Subcutaneous abdominal adipose tissue (tissue), 5 donors: ENCODE measurements at regions not wholly inside any gene's neighbourhood (a gene's known extent, or its start where the extent isn't known, plus 50 kb on each side); places are given as distances from the start of the nearest gene placed in this dataset.

Experiments
- H3K27ac ChIP-seq: one replicate; pipeline ENCODE4 v1.7.0; 2013; ENCODE audit warnings: low read depth, mild to moderate bottlenecking, inconsistent platforms, low read length, moderate library complexity
- H3K27me3 ChIP-seq, 5 donors: one replicate each; pipeline ENCODE4 v1.7.0; 2013; ENCODE audit warnings: low read length in 5 of 5, inconsistent platforms in 1 of 5; ENCODE audit not compliant: control insufficient read depth in 5 of 5, insufficient read depth in 4 of 5
- H3K36me3 ChIP-seq, 5 donors: one replicate each; pipeline ENCODE4 v1.7.0; 2013; ENCODE audit warnings: low read length in 5 of 5; ENCODE audit not compliant: control insufficient read depth in 5 of 5, insufficient read depth in 5 of 5
- H3K4me1 ChIP-seq, 5 donors: one replicate each; pipeline ENCODE4 v1.7.0; 2013; ENCODE audit warnings: low read length in 5 of 5, mild to moderate bottlenecking in 3 of 5, moderate library complexity in 1 of 5; ENCODE audit not compliant: control insufficient read depth in 5 of 5, insufficient read depth in 5 of 5
- H3K4me3 ChIP-seq, 5 donors: one replicate each; pipeline ENCODE4 v1.7.0; 2013; ENCODE audit warnings: low read length in 5 of 5, low read depth in 1 of 5
- H3K9ac ChIP-seq, 5 donors: one replicate each; pipeline ENCODE4 v1.7.0; 2013; ENCODE audit warnings: low read length in 5 of 5, mild to moderate bottlenecking in 4 of 5, moderate library complexity in 3 of 5
- H3K9me3 ChIP-seq, 5 donors: one replicate each; pipeline ENCODE4 v1.7.0; 2013; ENCODE audit warnings: low read length in 5 of 5; ENCODE audit not compliant: control insufficient read depth in 5 of 5
- donor health status: healthy.
- donor health status: healthy.
- donor health status: healthy.
- donor health status: healthy.
- donor health status: healthy.

GRCh38 chr2:180289627-180290026 is 282.5 kb upstream of the CWC22 start:
- no peak overlapping the region for H3K27ac ChIP-seq
- H3K9ac ChIP-seq = no peak overlapping the region
- no peaks in the 10 kb centered on the region for H3K9me3 ChIP-seq
- no peaks in the 10 kb centered on the region for H3K27me3 ChIP-seq
- no peaks in the 10 kb centered on the region for H3K36me3 ChIP-seq
- no peak overlapping the region for H3K4me3 ChIP-seq
- H3K4me1 ChIP-seq = no peaks in the 10 kb centered on the region

- no peaks in the 10 kb centered on the region for H3K36me3 ChIP-seq
- H3K27me3 ChIP-seq = no peaks in the 10 kb centered on the region
- no peaks in the 10 kb centered on the region for H3K4me1 ChIP-seq
- no peak overlapping the region for H3K27ac ChIP-seq
- H3K9me3 ChIP-seq = no peaks in the 10 kb centered on the region
- H3K4me3 ChIP-seq = no peak overlapping the region
- H3K9ac ChIP-seq = no peak overlapping the region
Measured at GRCh38 chr2:180279581-180279980, 272.5 kb upstream of the CWC22 start.

- no peaks in the 10 kb centered on the region for H3K27me3 ChIP-seq
- no peak overlapping the region for H3K4me3 ChIP-seq
- no peaks in the 10 kb centered on the region for H3K4me1 ChIP-seq
- H3K36me3 ChIP-seq = no peaks in the 10 kb centered on the region
- H3K9me3 ChIP-seq = peaks cover 0 to 5% (median 0%) of the 10 kb centered on the region in 5 donors
- no peak overlapping the region for H3K27ac ChIP-seq
- no peak overlapping the region for H3K9ac ChIP-seq
Measured at GRCh38 chr2:180276733-180277132, 269.6 kb upstream of the CWC22 start.

- Histone ChIP-seq H3K9me3 (peaks cover 0 to 7% (median 3%) of the 10 kb centered on the region in 5 donors), H3K4me3 (no peak overlapping the region), H3K4me1 (no peaks in the 10 kb centered on the region), H3K36me3 (no peaks in the 10 kb centered on the region), H3K27me3 (no peaks in the 10 kb centered on the region), H3K27ac (no peak overlapping the region), H3K9ac (no peak overlapping the region)
Measured at GRCh38 chr2:180268006-180268405, 260.9 kb upstream of the CWC22 start.

GRCh38 chr2:180261976-180262375 is 254.9 kb upstream of the CWC22 start:
- no peaks in the 10 kb centered on the region for H3K4me1 ChIP-seq
- no peak overlapping the region for H3K27ac ChIP-seq
- H3K4me3 ChIP-seq = no peak overlapping the region
- H3K36me3 ChIP-seq = no peaks in the 10 kb centered on the region
- no peaks in the 10 kb centered on the region for H3K27me3 ChIP-seq
- H3K9me3 ChIP-seq = no peaks in the 10 kb centered on the region
- H3K9ac ChIP-seq = no peak overlapping the region

GRCh38 chr2:180258579-180258978 is 251.5 kb upstream of the CWC22 start:
- Histone ChIP-seq H3K4me1 (no peaks in the 10 kb centered on the region), H3K4me3 (no peak overlapping the region), H3K9ac (no peak overlapping the region), H3K27ac (no peak overlapping the region), H3K27me3 (no peaks in the 10 kb centered on the region), H3K9me3 (no peaks in the 10 kb centered on the region), H3K36me3 (no peaks in the 10 kb centered on the region)

- Histone ChIP-seq H3K9ac (no peak overlapping the region), H3K27ac (no peak overlapping the region), H3K36me3 (no peaks in the 10 kb centered on the region), H3K27me3 (no peaks in the 10 kb centered on the region), H3K4me3 (no peak overlapping the region), H3K4me1 (no peaks in the 10 kb centered on the region), H3K9me3 (no peaks in the 10 kb centered on the region)
Measured at GRCh38 chr2:180258041-180258537, 251.0 kb upstream of the CWC22 start.

GRCh38 chr2:180257247-180257646 is 250.2 kb upstream of the CWC22 start:
- Histone ChIP-seq H3K9ac (no peak overlapping the region), H3K27me3 (no peaks in the 10 kb centered on the region), H3K4me3 (no peak overlapping the region), H3K36me3 (no peaks in the 10 kb centered on the region), H3K9me3 (no peaks in the 10 kb centered on the region), H3K4me1 (no peaks in the 10 kb centered on the region), H3K27ac (no peak overlapping the region)

GRCh38 chr2:180255981-180256380 is 248.9 kb upstream of the CWC22 start:
- Histone ChIP-seq H3K27ac (no peak overlapping the region), H3K27me3 (no peaks in the 10 kb centered on the region), H3K4me3 (no peak overlapping the region), H3K9ac (no peak overlapping the region), H3K9me3 (no peaks in the 10 kb centered on the region), H3K36me3 (no peaks in the 10 kb centered on the region), H3K4me1 (no peaks in the 10 kb centered on the region)

GRCh38 chr2:180254872-180255271 is 247.8 kb upstream of the CWC22 start:
- H3K36me3 ChIP-seq = no peaks in the 10 kb centered on the region
- no peak overlapping the region for H3K9ac ChIP-seq
- no peak overlapping the region for H3K4me3 ChIP-seq
- H3K27me3 ChIP-seq = no peaks in the 10 kb centered on the region
- H3K27ac ChIP-seq = no peak overlapping the region
- H3K4me1 ChIP-seq = no peaks in the 10 kb centered on the region
- no peaks in the 10 kb centered on the region for H3K9me3 ChIP-seq

GRCh38 chr2:180247658-180248057 is 240.6 kb upstream of the CWC22 start:
- no peak overlapping the region for H3K9ac ChIP-seq
- H3K4me1 ChIP-seq = no peaks in the 10 kb centered on the region
- no peaks in the 10 kb centered on the region for H3K9me3 ChIP-seq
- no peak overlapping the region for H3K27ac ChIP-seq
- no peaks in the 10 kb centered on the region for H3K27me3 ChIP-seq
- no peak overlapping the region for H3K4me3 ChIP-seq
- H3K36me3 ChIP-seq = no peaks in the 10 kb centered on the region
